ENCODE measurements at regions not wholly inside any gene's neighbourhood (a gene's known extent, or its start where the extent isn't known, plus 50 kb on each side); places are given as distances from the start of the nearest gene placed in this dataset.
"Not testable (repeated sequence)": the region's sequence is repeated elsewhere in the genome, so short reads cannot be mapped to it uniquely, and the experiment has no call there.

DNA sequence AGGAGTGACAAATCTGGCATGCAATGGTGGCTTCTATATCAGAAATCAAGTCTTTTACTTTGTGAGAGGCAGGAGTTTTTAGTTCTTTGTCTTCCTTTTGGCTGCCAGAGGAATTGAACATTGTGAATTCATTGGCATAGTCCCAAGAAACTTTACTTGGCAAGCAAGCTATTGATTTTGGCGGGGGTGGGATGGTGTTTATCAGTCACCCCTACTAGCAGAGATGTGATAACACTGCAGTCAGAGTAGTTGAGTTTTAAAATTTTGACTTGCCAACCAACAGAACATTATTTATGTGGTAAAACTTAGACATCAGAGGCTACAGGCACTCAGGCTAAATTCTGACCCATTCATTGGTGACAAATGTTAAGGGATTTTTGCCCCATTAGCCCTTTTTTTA lies 129.2 kb downstream of the FAM72B start:
- not testable (repeated sequence) for DNase-seq

DNA sequence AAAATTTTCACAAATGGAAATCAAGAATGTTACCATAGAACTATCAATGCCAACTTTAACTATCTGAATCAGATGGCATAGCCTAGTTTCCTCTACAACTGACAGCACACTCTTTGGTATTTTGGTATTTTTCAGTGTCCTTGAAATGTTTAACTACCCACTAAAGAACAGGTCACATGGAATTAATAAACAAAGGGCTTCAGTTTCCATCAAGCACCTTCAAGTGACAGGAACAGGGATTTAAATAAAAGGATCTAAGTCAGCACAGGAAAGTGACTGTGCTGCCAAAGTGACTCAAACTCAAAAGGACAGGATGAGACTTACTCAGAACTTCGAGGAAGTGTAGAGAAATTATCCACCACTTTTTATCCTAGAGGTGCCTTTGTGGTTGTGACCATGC lies 117.2 kb downstream of the FAM72B start:
- DNase-seq, result not testable (repeated sequence)

DNA sequence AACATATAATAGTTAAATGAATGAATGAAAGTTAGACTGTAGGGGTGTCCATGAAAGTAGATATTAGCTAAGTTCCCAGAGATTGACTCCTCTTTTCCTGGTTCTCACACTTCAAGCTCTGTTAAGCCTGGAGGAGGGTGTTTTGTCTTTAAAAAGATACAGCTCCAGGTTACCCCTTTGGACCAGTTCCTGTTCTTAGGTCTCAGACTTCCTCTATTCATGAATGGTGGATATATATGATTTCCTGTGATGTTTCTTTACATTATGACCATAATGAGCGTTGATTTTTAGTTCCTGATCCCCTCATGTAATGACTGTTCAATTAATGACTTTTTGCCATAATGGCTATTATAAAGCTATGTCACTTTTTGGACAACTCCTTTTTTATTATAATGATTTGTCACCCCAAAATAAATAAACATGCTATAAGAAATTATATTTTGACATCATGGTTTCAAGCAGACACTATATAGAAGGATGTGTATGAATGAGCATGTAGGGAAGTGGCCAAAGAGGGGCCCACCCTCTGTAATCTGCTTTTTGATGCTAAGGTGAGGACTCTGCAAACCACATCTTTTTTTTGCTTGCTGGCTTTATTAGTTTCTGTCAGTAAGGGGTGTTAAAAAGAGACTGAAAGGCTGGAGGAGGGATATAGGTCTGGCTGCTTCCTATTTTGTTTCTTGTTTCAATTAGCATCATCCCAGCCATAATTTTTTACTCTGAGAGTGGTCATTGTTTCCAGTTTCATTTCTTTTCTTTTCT lies 115.2 kb downstream of the FAM72B start:
- DNase-seq, result not testable (repeated sequence)

- not testable (repeated sequence) for DNase-seq
Measured at GRCh38 chr1:121073852-121074251, 110.3 kb downstream of the FAM72B start.

GRCh38 chr1:121075254-121075805 lies 108.8 kb downstream of the FAM72B start:
- not testable (repeated sequence) for DNase-seq

GRCh38 chr1:121076674-121077073 lies 107.5 kb downstream of the FAM72B start:
- DNase-seq, result not testable (repeated sequence)

- not testable (repeated sequence) for DNase-seq
Measured at GRCh38 chr1:121079655-121080054, 104.5 kb downstream of the FAM72B start.

DNA sequence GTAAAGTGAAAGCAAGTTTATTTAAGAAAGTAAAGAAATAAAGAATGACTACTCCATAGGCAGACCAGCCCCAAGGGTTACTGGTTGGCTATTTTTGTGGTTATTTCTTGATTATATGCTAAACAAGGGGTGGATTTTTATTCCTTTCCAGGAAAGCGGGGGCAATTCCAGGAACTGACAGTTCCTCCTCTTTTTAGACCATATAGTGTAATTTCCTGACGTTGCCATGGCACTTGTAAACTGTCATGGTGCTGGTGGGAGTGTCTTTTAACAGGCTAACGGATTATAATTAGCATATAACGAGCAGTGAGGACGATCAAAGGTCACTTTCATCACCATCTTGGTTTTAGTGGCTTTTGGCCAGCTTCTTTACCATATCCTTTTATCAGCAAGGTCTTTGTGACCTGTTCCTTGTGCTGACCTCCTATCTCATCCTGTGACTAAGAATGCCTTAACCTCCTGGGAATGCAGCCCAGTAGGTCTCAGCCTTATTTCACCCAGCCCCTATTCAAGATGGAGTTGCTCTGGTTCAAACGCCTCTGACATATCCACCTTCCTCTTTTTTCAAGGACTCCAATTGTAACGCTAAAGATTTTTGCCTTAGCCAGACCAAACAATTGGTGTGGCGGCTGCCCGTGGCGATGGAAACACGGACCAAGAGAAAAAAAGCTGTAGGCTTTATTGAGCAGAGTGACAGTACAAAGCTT lies 103.8 kb downstream of the FAM72B start:
- DNase-seq, result not testable (repeated sequence)

DNA sequence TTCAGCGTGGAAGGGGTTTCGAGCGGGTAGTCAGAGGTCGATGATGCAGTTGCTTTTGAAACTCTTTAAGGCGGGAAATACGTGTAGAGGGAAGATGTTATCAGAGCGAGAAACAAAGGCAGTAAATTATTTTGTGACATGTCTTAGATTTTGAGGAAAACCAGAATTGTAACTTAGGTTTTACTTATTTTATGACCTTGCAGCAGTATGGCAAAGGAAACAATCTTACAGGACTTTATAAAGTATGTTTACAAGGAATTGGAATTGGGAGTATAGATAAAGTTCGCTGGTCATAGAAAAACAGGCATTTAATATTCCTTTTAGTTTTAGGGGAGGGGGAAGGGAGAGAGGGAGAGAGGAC lies 103.3 kb downstream of the FAM72B start:
- DNase-seq, result not testable (repeated sequence)

DNA sequence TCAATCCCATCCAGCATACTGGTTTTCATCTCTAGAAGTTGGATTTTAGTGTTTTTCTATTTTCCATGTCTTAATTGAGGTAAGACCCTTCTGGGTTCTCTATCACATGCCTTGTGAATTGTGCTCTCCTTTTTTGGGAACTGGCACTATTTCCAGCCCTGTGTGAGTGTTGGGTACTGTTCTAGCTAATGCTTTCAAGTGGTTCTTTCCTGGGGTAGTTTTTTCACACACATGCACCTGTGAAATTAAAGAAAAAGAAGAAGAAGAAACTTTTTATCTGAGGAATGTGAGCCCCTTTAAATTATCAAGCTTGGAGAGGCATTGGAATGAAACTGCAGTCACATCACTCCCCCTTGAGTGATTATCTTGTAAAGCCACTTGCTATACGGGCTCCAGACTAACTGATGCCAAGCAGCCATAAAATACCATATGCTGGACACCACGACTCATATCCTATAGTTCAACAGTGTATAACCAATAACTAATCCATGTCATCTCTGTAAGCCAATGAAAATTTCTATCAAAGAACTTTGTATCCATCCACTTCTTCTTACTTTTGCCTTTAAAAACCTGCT lies 102.4 kb downstream of the FAM72B start:
- not testable (repeated sequence) for DNase-seq

DNA sequence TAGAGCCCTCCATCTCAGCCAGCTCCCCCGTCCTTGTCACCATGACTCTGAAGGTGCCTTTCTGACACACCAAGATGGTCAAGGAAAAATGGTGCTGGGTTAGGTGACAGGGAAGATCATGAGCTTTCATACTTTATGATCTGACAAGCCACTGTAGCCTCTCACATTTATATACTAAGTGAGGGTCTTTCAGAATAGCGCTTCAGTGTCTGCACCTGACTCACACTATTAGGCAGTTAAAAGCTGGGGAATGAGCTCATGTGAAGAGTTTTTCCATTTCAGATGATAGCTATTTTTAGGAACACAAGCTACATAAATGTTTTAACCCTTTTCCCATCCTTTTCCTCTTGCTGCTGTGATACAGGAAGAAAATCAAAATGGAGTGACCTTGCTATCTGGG lies 101.1 kb downstream of the FAM72B start:
- not testable (repeated sequence) for DNase-seq

DNA sequence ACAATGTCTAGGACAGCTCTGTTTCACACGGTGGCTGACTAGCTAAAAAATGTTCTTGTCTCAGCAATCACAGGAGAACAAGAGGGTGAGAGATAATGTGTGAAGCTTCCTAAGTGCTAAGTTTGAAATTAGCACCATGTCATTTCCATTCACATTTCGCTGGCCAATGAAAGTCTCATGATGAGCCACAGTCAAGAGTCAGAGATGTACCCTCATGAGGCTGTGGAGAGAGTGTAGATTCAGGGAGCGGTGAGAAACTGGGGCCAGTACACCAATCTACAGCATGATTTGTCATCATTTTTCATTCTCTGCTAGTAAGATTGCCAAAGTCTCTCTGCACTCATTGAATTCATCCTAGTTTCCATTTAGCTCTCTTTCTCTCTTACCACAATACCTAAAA lies 97.9 kb downstream of the FAM72B start:
- DNase-seq, result not testable (repeated sequence)

DNA sequence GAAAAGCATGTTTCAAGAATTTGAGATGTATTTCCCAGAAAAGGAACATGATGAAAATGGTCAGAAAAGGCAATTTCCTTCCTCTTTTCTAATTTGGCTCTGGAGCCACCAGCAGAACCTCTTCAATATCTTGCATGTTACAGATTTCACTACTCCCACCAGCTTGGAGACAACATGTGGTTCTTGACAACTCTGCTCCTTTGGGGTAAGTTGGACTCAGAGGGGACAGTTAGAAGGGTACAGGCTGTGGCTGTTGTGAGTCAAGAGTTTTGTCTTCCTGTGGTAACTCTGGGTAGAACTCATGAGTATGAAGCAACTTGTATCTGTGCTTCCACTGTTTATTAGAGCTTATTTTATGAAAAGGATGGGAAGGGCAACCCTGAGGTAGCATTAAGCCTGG lies 96.9 kb downstream of the FAM72B start:
- DNase-seq, result not testable (repeated sequence)

DNA sequence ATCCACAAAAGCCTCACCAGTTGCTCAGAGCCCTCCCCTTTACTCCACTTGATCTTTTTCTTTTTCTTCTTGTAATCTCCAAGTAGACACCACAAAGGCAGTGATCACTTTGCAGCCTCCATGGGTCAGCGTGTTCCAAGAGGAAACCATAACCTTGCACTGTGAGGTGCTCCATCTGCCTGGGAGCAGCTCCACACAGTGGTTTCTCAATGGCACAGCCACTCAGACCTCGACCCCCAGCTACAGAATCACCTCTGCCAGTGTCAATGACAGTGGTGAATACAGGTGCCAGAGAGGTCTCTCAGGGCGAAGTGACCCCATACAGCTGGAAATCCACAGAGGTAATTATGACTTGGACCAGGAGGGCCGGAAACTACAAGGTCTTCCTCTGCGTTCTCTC lies 95.6 kb downstream of the FAM72B start:
- not testable (repeated sequence) for DNase-seq

DNA sequence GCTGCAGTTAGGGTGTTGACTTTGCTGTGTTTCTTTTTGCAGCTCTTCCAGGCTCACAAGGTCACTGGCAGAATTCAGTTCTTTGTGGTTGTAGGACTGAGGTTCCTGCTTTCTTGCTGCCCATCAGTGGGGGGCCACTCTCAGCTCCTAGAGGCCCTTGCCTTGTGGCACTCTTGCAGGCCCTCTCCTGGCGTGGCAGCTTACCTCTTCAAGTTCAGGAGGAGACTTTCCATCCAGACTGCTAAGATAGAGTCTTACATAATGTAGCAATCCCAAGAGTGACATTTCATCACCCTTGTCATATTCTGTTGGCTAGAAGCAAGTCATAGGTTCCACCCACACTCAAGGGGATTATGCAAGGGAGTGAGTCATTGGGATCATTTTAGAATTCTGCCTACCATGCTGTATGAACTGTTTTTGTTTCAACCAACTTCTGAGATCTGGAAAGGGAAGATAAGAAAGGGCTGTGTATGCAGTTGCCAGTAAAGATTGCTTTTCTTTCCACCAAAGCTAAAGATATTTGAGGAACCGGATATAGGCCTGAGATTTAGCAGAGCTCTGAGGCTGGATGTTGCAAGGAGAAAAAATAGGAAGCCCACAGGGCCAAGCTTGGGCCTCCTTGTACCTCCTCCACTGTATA lies 91.7 kb downstream of the FAM72B start:
- not testable (repeated sequence) for DNase-seq

DNA sequence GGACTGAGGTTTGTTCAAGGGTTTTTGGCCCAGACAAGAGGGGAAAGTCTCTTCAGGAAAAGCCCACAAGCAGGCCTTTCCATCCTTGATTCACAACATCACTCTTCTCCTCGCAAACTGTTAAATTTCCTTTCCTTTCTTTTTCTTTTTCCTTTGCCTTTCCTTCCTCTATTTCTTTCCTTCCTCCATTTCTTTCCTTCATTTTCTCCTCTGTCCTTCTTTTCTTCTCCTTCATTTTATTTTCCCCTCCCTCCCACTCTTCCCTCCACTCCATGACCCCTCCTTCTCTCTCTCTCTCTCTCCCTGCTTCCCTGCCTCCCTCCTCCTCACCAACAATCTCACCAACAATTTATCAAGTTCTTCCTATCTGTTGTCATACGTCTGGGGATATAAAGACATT lies 89.1 kb downstream of the FAM72B start:
- not testable (repeated sequence) for DNase-seq

DNA sequence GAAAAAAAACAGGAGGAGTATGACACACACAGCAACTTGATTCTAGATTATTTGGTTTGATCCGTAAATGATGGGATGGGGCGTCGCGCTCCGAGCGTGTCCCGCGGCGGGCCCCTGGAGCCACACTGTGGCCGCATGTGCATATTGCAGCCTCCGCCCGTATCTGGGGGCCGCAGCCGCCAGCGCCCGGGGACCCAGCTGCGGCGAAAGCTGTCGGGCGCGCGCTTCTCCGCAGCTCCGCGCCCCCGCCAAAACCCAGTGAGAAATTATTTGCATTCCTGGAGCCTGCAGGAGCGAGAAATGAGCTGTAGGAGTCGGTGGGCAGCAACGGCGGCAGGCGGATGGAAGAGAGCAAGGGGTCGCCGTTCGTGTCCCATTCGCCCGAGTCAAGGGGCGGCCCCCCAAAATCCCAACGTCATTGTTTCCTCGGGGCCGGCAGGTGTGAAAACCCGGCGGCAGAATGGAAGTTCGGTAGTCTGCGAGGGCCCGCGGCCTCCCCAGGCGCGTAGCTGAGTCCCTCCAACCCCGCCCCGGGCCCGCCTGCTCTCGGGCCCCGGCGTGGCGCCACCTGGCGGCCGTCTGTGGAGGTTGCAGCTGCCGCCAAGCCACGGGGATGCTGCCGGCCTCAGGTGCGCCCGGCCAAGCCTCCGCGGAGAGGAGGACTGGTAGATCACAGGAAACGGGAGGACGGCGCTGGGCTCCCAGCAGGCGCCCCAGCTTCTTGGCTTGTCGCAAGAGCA lies 86.8 kb downstream of the FAM72B start:
- DNase-seq, result peak; percentile 88

DNA sequence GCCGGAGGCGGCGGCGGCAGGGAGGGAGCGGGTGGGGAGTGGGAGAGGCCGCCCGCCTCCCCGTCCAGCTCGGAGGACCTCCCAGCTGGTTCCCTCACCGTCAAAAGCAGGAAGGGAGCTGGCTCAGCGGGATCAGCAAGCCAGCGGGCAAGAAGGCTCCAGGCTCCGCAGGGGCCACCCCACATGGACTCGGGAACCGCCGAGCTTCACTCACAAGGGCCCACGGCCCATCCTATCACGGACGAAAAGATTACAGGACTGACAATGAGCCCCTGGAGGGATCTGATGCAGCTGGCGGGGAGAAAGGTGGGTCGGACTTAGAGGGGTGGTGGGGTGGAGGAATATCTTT lies 86.3 kb downstream of the FAM72B start:
- peak; percentile 49 for DNase-seq

GRCh38 chr1:121109025-121109424 lies 75.1 kb downstream of the FAM72B start:
- not testable (repeated sequence) for DNase-seq

DNA sequence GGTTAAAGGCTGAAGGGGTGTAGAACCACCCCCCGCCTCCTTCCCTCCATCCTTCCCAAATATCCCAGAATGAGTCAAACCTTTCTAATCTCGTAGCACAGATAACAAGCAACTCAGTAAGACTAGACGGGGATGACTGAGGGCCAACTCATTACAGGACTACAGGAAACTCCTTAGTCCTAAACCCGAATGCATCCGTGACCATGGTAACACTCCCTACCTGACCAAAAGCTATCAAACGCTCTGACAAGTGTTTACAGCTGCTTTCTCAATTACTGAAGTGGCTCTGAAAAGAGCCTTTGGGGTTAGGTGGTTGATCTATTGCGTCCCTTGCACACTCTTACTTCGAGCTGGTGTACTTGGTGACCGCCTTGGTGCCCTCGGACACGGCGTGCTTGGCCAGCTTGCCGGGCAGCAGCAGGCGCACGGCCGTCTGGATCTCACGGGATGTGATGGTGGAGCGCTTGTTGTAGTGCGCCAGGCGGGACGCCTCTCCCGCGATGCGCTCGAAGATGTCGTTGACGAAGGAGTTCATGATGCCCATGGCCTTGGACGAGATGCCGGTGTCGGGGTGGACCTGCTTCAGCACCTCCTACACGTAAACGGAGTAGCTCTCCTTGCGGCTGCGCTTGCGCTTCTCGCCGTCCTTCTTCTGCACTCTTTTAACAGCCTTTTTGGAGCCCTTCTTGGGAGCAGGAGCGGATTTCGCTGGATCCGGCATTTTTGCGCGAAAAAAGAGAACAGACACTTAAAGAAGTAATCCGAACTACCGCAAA lies 67.4 kb downstream of the FAM72B start:
- DNase-seq, result peak; percentile 42

GRCh38 chr1:121117298-121117611 lies 66.9 kb downstream of the FAM72B start:
- not testable (repeated sequence) for DNase-seq

Data from retina (tissue), 1 donor.